Mesendoderm (in vitro differentiated cells): ENCODE measurements at regions not wholly inside any gene's neighbourhood (a gene's known extent, or its start where the extent isn't known, plus 50 kb on each side); places are given as distances from the start of the nearest gene placed in this dataset.

Experiments
- DNase-seq: peaks from one replicate; pipeline ENCODE4 v3.0.0; 2013
- H2AK5ac ChIP-seq: 2 replicates; pipeline ENCODE4 v1.6.1; 2013; ENCODE audit warnings: low read length, inconsistent platforms
- H2BK120ac ChIP-seq: 2 replicates; pipeline ENCODE4 v1.6.1; 2013; ENCODE audit warnings: low read depth, mild to moderate bottlenecking, low read length, moderate library complexity, mixed read lengths
- H2BK15ac ChIP-seq: replicated peaks from 2 replicates; pipeline ENCODE4 v1.6.1; 2013; ENCODE audit warnings: low read depth, mild to moderate bottlenecking, moderate library complexity
- H2BK5ac ChIP-seq: 2 replicates; pipeline ENCODE4 v1.6.1; 2013; ENCODE audit warnings: low read length, inconsistent platforms
- H3K18ac ChIP-seq: 2 replicates; pipeline ENCODE4 v1.6.1; 2013; ENCODE audit warnings: mild to moderate bottlenecking, low read length, mixed read lengths
- H3K23ac ChIP-seq: one replicate; pipeline ENCODE4 v1.6.1; 2013; ENCODE audit warnings: low read length
- H3K27ac ChIP-seq: 2 replicates; pipeline ENCODE4 v1.5.1; 2013; ENCODE audit warnings: low read depth, mild to moderate bottlenecking, inconsistent platforms, low read length, moderate library complexity
- H3K27me3 ChIP-seq: 2 replicates; pipeline ENCODE4 v1.6.1; 2013; ENCODE audit warnings: low read length, control low read depth, mild to moderate bottlenecking, inconsistent platforms; ENCODE audit not compliant: insufficient read depth, poor library complexity
- H3K36me3 ChIP-seq: 2 replicates; pipeline ENCODE4 v1.6.1; 2013; ENCODE audit warnings: low read length, inconsistent platforms; ENCODE audit not compliant: control insufficient read depth, insufficient read depth
- H3K4ac ChIP-seq: one replicate; pipeline ENCODE4 v1.6.1; 2013; ENCODE audit warnings: low read depth, mild to moderate bottlenecking, low read length, moderate library complexity
- H3K4me1 ChIP-seq: 2 replicates; pipeline ENCODE4 v1.6.1; 2013; ENCODE audit warnings: low read depth, low read length, inconsistent platforms; ENCODE audit not compliant: control insufficient read depth
- H3K4me2 ChIP-seq: 2 replicates; pipeline ENCODE4 v1.6.1; 2013; ENCODE audit warnings: low read length
- H3K4me3 ChIP-seq: 2 replicates; pipeline ENCODE4 v1.5.1; 2013; ENCODE audit warnings: mild to moderate bottlenecking, low read length
- H3K56ac ChIP-seq: one replicate; pipeline ENCODE4 v1.6.1; 2013; ENCODE audit warnings: low read length
- H3K79me1 ChIP-seq: 2 replicates; pipeline ENCODE4 v1.6.1; 2013; ENCODE audit warnings: low read length, inconsistent platforms
- H3K79me2 ChIP-seq: 2 replicates; pipeline ENCODE4 v1.6.1; 2013; ENCODE audit warnings: mild to moderate bottlenecking, low read length; ENCODE audit not compliant: control insufficient read depth, insufficient read depth
- H3K9ac ChIP-seq: 2 replicates; pipeline ENCODE4 v1.6.1; 2013; ENCODE audit warnings: low read length, inconsistent platforms
- H4K5ac ChIP-seq: one replicate; pipeline ENCODE4 v1.6.1; 2013; ENCODE audit warnings: low read length
- H4K8ac ChIP-seq: one replicate; pipeline ENCODE4 v1.6.1; 2013; ENCODE audit warnings: low read depth, mild to moderate bottlenecking, control low read depth, low read length, moderate library complexity
- WGBS: extraction: QIAGEN DNeasy Blood & Tissue Kit; methylation state at CpG from one replicate; pipeline ENCODE4 v1.1.7; 2013; ENCODE audit warnings: low lambda C conversion rate, missing lambda C conversion rate; ENCODE audit not compliant: insufficient coverage; ENCODE audit errors: extremely low coverage; 5-methylcytosine and 5-hydroxymethylcytosine counted together

DNA sequence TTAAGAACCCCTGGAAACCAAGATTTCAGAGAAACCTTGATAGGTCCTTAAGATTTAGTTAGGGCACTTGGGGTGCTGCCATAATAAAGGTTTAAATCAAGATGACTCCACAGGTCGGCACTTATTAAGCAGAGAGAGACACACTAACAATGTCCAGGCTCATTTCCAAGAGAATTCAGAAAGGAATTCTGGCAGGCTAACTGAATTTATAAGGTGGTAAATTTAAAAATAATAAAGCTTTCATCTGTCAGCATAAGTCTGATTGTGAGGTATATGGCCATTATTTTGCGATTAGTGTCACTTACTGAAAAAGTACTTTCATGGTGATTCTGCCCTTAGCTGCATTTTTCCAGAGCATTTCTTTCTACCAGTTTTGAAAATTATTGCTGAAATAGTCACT is 472.7 kb downstream of the ARAP2 start:
- no peak overlapping the region for H3K18ac ChIP-seq
- no peak overlapping the region for H3K4me3 ChIP-seq
- H3K27ac ChIP-seq = no peak overlapping the region
- H3K79me1 ChIP-seq = no peaks in the 10 kb centered on the region
- H4K5ac ChIP-seq = no peak overlapping the region
- no peak overlapping the region for H4K8ac ChIP-seq
- H2BK120ac ChIP-seq = no peak overlapping the region
- no peak overlapping the region for H3K23ac ChIP-seq
- no peak overlapping the region for H3K56ac ChIP-seq
- no CpG with 5 or more reads among the region's 2 CpGs for WGBS
- H2BK5ac ChIP-seq = no peak overlapping the region
- no peak overlapping the region for H2AK5ac ChIP-seq
- no peak overlapping the region for H2BK15ac ChIP-seq
- no peak overlapping the region for H3K4ac ChIP-seq
- no peaks in the 10 kb centered on the region for H3K36me3 ChIP-seq
- H3K4me2 ChIP-seq = no peak overlapping the region
- H3K9ac ChIP-seq = no peak overlapping the region
- no peaks in the 10 kb centered on the region for H3K4me1 ChIP-seq
- no peak for DNase-seq
- H3K27me3 ChIP-seq = no peaks in the 10 kb centered on the region
- H3K79me2 ChIP-seq = no peaks in the 10 kb centered on the region

GRCh38 chr4:35772291-35772690 is 472.0 kb downstream of the ARAP2 start:
- no peaks in the 10 kb centered on the region for H3K79me1 ChIP-seq
- H3K4ac ChIP-seq = no peak overlapping the region
- H3K56ac ChIP-seq = no peak overlapping the region
- no peak overlapping the region for H2BK120ac ChIP-seq
- H4K8ac ChIP-seq = no peak overlapping the region
- no peak overlapping the region for H3K18ac ChIP-seq
- no peak overlapping the region for H3K27ac ChIP-seq
- no peaks in the 10 kb centered on the region for H3K36me3 ChIP-seq
- WGBS = no CpG with 5 or more reads among the region's 2 CpGs
- H3K9ac ChIP-seq = no peak overlapping the region
- no peaks in the 10 kb centered on the region for H3K27me3 ChIP-seq
- no peaks in the 10 kb centered on the region for H3K79me2 ChIP-seq
- no peak for DNase-seq
- H3K4me3 ChIP-seq = no peak overlapping the region
- no peaks in the 10 kb centered on the region for H3K4me1 ChIP-seq
- H2AK5ac ChIP-seq = no peak overlapping the region
- no peak overlapping the region for H2BK15ac ChIP-seq
- no peak overlapping the region for H4K5ac ChIP-seq
- H3K4me2 ChIP-seq = no peak overlapping the region
- no peak overlapping the region for H3K23ac ChIP-seq
- H2BK5ac ChIP-seq = no peak overlapping the region

DNA sequence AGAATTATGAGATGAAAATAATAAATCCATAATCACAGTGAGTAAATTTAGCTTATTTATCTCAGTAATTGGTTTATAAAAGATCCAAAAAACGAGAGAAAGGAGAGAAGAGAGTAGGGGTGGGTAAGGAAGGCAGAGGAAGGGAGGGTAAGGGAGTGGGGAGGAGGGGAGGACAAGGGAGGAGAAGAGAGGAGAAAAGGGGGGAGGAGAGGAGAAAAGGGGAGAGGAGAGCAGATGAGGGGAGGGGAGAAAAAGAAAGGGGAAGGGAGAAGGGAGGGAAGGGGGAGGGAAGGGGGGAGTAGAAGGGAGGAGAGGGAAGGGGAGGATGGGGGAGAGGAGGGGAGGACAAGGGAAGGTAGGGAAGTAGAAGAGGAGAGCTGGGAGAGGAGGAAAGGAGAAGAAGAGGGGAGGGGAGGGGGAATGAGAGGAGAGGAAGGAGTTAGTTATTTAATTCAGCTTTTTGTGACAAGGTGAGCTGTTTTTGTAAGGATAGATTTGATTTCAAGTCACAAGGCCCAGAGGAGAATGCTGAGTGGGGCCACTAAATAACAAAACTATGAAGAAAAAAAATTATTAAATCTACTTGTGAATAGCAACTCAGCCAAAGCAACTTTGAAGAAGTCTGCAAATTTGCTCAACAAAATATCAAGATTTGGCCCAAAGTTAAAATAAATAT is 454.3 kb downstream of the ARAP2 start:
- H3K27me3 ChIP-seq = no peaks in the 10 kb centered on the region
- H3K56ac ChIP-seq = no peak overlapping the region
- H2AK5ac ChIP-seq = no peak overlapping the region
- H4K5ac ChIP-seq = no peak overlapping the region
- no peak overlapping the region for H3K27ac ChIP-seq
- no peak overlapping the region for H4K8ac ChIP-seq
- H2BK120ac ChIP-seq = no peak overlapping the region
- no peak overlapping the region for H3K4ac ChIP-seq
- WGBS = no CpG with 5 or more reads among the region's 1 CpG
- H3K4me3 ChIP-seq = no peak overlapping the region
- H3K36me3 ChIP-seq = no peaks in the 10 kb centered on the region
- H3K23ac ChIP-seq = no peak overlapping the region
- no peak overlapping the region for H3K18ac ChIP-seq
- H3K4me2 ChIP-seq = no peak overlapping the region
- no peak overlapping the region for H2BK15ac ChIP-seq
- H3K9ac ChIP-seq = no peak overlapping the region
- DNase-seq = no peak
- H3K4me1 ChIP-seq = no peaks in the 10 kb centered on the region
- H3K79me2 ChIP-seq = no peaks in the 10 kb centered on the region
- H3K79me1 ChIP-seq = no peaks in the 10 kb centered on the region
- no peak overlapping the region for H2BK5ac ChIP-seq

- no peak overlapping the region for H3K56ac ChIP-seq
- no peak for DNase-seq
- no peaks in the 10 kb centered on the region for H3K4me1 ChIP-seq
- H3K79me1 ChIP-seq = no peaks in the 10 kb centered on the region
- no peak overlapping the region for H2AK5ac ChIP-seq
- H4K8ac ChIP-seq = no peak overlapping the region
- H3K79me2 ChIP-seq = no peaks in the 10 kb centered on the region
- no peak overlapping the region for H2BK5ac ChIP-seq
- H3K9ac ChIP-seq = no peak overlapping the region
- H3K27me3 ChIP-seq = no peaks in the 10 kb centered on the region
- no peak overlapping the region for H3K23ac ChIP-seq
- no peak overlapping the region for H2BK15ac ChIP-seq
- WGBS = no CpG with 5 or more reads among the region's 1 CpG
- H4K5ac ChIP-seq = no peak overlapping the region
- H3K4me2 ChIP-seq = no peak overlapping the region
- no peak overlapping the region for H3K27ac ChIP-seq
- no peaks in the 10 kb centered on the region for H3K36me3 ChIP-seq
- H3K4ac ChIP-seq = no peak overlapping the region
- no peak overlapping the region for H3K4me3 ChIP-seq
- H2BK120ac ChIP-seq = no peak overlapping the region
- no peak overlapping the region for H3K18ac ChIP-seq
These were observed 451.1 kb downstream of the ARAP2 start for GRCh38 chr4:35793045-35793722.

DNA sequence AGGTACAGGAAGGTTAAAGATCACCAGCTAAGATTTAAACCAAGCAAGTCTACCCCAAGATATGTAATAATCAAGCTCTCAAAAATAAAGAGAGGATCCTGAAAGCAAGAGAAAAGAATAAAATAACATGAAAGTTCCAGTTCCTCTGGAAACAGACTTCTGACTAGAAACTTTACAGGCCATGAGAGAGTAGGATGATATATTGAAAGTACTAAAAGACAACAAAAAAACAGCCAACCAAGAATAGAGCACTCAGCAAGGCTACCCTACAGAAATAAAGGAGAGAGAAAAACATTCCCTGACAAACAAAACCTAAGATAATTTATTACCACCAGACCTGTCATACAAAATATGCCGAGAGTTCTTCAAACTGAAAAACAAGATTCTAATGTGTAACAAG is 450.5 kb downstream of the ARAP2 start:
- no peaks in the 10 kb centered on the region for H3K79me1 ChIP-seq
- H3K56ac ChIP-seq = no peak overlapping the region
- H3K27ac ChIP-seq = no peak overlapping the region
- WGBS = no CpG with 5 or more reads among the region's 1 CpG
- H4K8ac ChIP-seq = no peak overlapping the region
- H2BK5ac ChIP-seq = no peak overlapping the region
- no peak overlapping the region for H3K23ac ChIP-seq
- no peak overlapping the region for H3K4me2 ChIP-seq
- no peaks in the 10 kb centered on the region for H3K4me1 ChIP-seq
- H3K4ac ChIP-seq = no peak overlapping the region
- no peak for DNase-seq
- H2BK120ac ChIP-seq = no peak overlapping the region
- H2AK5ac ChIP-seq = no peak overlapping the region
- no peak overlapping the region for H4K5ac ChIP-seq
- H3K36me3 ChIP-seq = no peaks in the 10 kb centered on the region
- H3K18ac ChIP-seq = no peak overlapping the region
- H2BK15ac ChIP-seq = no peak overlapping the region
- no peaks in the 10 kb centered on the region for H3K79me2 ChIP-seq
- no peaks in the 10 kb centered on the region for H3K27me3 ChIP-seq
- no peak overlapping the region for H3K9ac ChIP-seq
- no peak overlapping the region for H3K4me3 ChIP-seq

- no peaks in the 10 kb centered on the region for H3K36me3 ChIP-seq
- no peaks in the 10 kb centered on the region for H3K4me1 ChIP-seq
- no peak overlapping the region for H2AK5ac ChIP-seq
- H3K9ac ChIP-seq = no peak overlapping the region
- H3K4me3 ChIP-seq = no peak overlapping the region
- no peak overlapping the region for H3K18ac ChIP-seq
- no peak overlapping the region for H3K56ac ChIP-seq
- H3K4me2 ChIP-seq = no peak overlapping the region
- H3K79me2 ChIP-seq = no peaks in the 10 kb centered on the region
- no peak overlapping the region for H3K27ac ChIP-seq
- WGBS = no CpG with 5 or more reads among the region's 5 CpGs
- H4K8ac ChIP-seq = no peak overlapping the region
- DNase-seq = no peak
- H3K27me3 ChIP-seq = no peaks in the 10 kb centered on the region
- H2BK5ac ChIP-seq = no peak overlapping the region
- no peak overlapping the region for H4K5ac ChIP-seq
- no peak overlapping the region for H3K23ac ChIP-seq
- H3K4ac ChIP-seq = no peak overlapping the region
- no peak overlapping the region for H2BK15ac ChIP-seq
- H3K79me1 ChIP-seq = no peaks in the 10 kb centered on the region
- H2BK120ac ChIP-seq = no peak overlapping the region
These were observed 443.6 kb downstream of the ARAP2 start for GRCh38 chr4:35800669-35801068.
